Naive B cell (primary cell): ENCODE measurements at regions not wholly inside any gene's neighbourhood (a gene's known extent, or its start where the extent isn't known, plus 50 kb on each side); places are given as distances from the start of the nearest gene placed in this dataset.

ENCODE experiments used
- ATAC-seq, 2 donors: fragments of 150-1000 bp; cut with Tn5 transposase; 2 replicates each; pipeline ENCODE4 v1.10.0; 2021; ENCODE audit warnings: low read depth in 2 of 2, mild to moderate bottlenecking in 2 of 2, moderate library complexity in 2 of 2
- DNase-seq: peaks from one replicate; pipeline ENCODE4 v3.0.0; 2022
- H3K27ac Mint-ChIP-seq, 6 donors: one replicate each; pipeline ENCODE4 v1.8.0; 2020 to 2022; ENCODE audit warnings: mild to moderate bottlenecking in 6 of 6, mixed read lengths in 6 of 6, moderate library complexity in 5 of 6, inconsistent platforms in 2 of 6
- H3K27me3 Mint-ChIP-seq, 3 donors: one replicate each; pipeline ENCODE4 v1.8.0; 2021 to 2022; ENCODE audit warnings: mixed read lengths in 3 of 3, mild to moderate bottlenecking in 1 of 3
- H3K36me3 Mint-ChIP-seq, 2 donors: one replicate each; pipeline ENCODE4 v1.8.0; 2020 to 2022; ENCODE audit warnings: mixed read lengths in 2 of 2, inconsistent platforms in 1 of 2, mild to moderate bottlenecking in 1 of 2
- H3K4me1 Mint-ChIP-seq, 3 donors: one replicate each; pipeline ENCODE4 v1.8.0; 2020 to 2022; ENCODE audit warnings: mixed read lengths in 3 of 3, inconsistent platforms in 1 of 3, mild to moderate bottlenecking in 1 of 3, moderate library complexity in 1 of 3
- H3K4me3 Mint-ChIP-seq, 8 donors: one replicate each; pipeline ENCODE4 v1.8.0; 2020 to 2022; ENCODE audit warnings: mild to moderate bottlenecking in 8 of 8, mixed read lengths in 8 of 8, moderate library complexity in 8 of 8, inconsistent platforms in 2 of 8
- H3K9me3 Mint-ChIP-seq, 7 donors: one replicate each; pipeline ENCODE4 v1.8.0; 2020 to 2022; ENCODE audit warnings: mixed read lengths in 7 of 7, mild to moderate bottlenecking in 5 of 7, inconsistent platforms in 2 of 7, moderate library complexity in 1 of 7

GRCh38 chr3:80307844-80308243 is 540.0 kb upstream of the ROBO1 start:
- H3K27me3 Mint-ChIP-seq, result no peaks in the 10 kb centered on the region
- H3K36me3 Mint-ChIP-seq, result no peaks in the 10 kb centered on the region
- DNase-seq (no peak), ATAC-seq (no peak)
- H3K9me3 Mint-ChIP-seq, result peaks cover 4 to 19% (median 12%) of the 10 kb centered on the region in 7 donors
- no peak overlapping the region for H3K27ac Mint-ChIP-seq
- no peaks in the 10 kb centered on the region for H3K4me1 Mint-ChIP-seq
- no peak overlapping the region for H3K4me3 Mint-ChIP-seq

GRCh38 chr3:80297720-80298119 is 529.9 kb upstream of the ROBO1 start:
- no peak for ATAC-seq
- H3K36me3 Mint-ChIP-seq, result no peaks in the 10 kb centered on the region
- H3K9me3 Mint-ChIP-seq, result peaks cover 0 to 10% (median 5%) of the 10 kb centered on the region in 7 donors
- DNase-seq, result no peak
- H3K4me3 Mint-ChIP-seq, result no peak overlapping the region
- H3K4me1 Mint-ChIP-seq, result no peaks in the 10 kb centered on the region
- no peaks in the 10 kb centered on the region for H3K27me3 Mint-ChIP-seq
- H3K27ac Mint-ChIP-seq, result no peak overlapping the region

GRCh38 chr3:80285388-80285787 is 517.6 kb upstream of the ROBO1 start:
- H3K36me3 Mint-ChIP-seq, result no peaks in the 10 kb centered on the region
- ATAC-seq (no peak), DNase-seq (no peak)
- H3K4me3 Mint-ChIP-seq, result no peak overlapping the region
- H3K27me3 Mint-ChIP-seq, result no peaks in the 10 kb centered on the region
- H3K9me3 Mint-ChIP-seq, result peaks cover 0 to 9% (median 2%) of the 10 kb centered on the region in 7 donors
- no peak overlapping the region for H3K27ac Mint-ChIP-seq
- no peaks in the 10 kb centered on the region for H3K4me1 Mint-ChIP-seq

- no peak overlapping the region for H3K27ac Mint-ChIP-seq
- ATAC-seq (no peak), DNase-seq (no peak)
- H3K4me3 Mint-ChIP-seq, result no peak overlapping the region
- no peaks in the 10 kb centered on the region for H3K4me1 Mint-ChIP-seq
- no peaks in the 10 kb centered on the region for H3K36me3 Mint-ChIP-seq
- H3K9me3 Mint-ChIP-seq, result peaks cover 0 to 9% (median 5%) of the 10 kb centered on the region in 7 donors
- H3K27me3 Mint-ChIP-seq, result no peaks in the 10 kb centered on the region
These were observed 516.0 kb upstream of the ROBO1 start for GRCh38 chr3:80283783-80284182.

GRCh38 chr3:80278056-80278455 is 510.3 kb upstream of the ROBO1 start:
- no peaks in the 10 kb centered on the region for H3K27me3 Mint-ChIP-seq
- ATAC-seq (no peak), DNase-seq (no peak)
- no peaks in the 10 kb centered on the region for H3K4me1 Mint-ChIP-seq
- H3K4me3 Mint-ChIP-seq, result no peak overlapping the region
- H3K27ac Mint-ChIP-seq, result no peak overlapping the region
- peaks cover 0 to 12% (median 4%) of the 10 kb centered on the region in 7 donors for H3K9me3 Mint-ChIP-seq
- no peaks in the 10 kb centered on the region for H3K36me3 Mint-ChIP-seq

- DNase-seq (no peak), ATAC-seq (no peak)
- Mint-ChIP-seq H3K36me3 (no peaks in the 10 kb centered on the region), H3K4me3 (no peak overlapping the region), H3K4me1 (no peaks in the 10 kb centered on the region), H3K27ac (no peak overlapping the region), H3K9me3 (peaks cover 0 to 12% (median 3%) of the 10 kb centered on the region in 7 donors), H3K27me3 (no peaks in the 10 kb centered on the region)
These were observed 507.3 kb upstream of the ROBO1 start for GRCh38 chr3:80275120-80275519.

GRCh38 chr3:80263260-80263659 is 495.5 kb upstream of the ROBO1 start:
- Mint-ChIP-seq H3K4me3 (no peak overlapping the region), H3K36me3 (no peaks in the 10 kb centered on the region), H3K27me3 (no peaks in the 10 kb centered on the region), H3K9me3 (peaks cover 0 to 6% (median 4%) of the 10 kb centered on the region in 7 donors), H3K27ac (no peak overlapping the region), H3K4me1 (no peaks in the 10 kb centered on the region)
- no peak for ATAC-seq
- DNase-seq, result no peak

GRCh38 chr3:80261082-80261481 is 493.3 kb upstream of the ROBO1 start:
- H3K4me3 Mint-ChIP-seq, result no peak overlapping the region
- H3K36me3 Mint-ChIP-seq, result no peaks in the 10 kb centered on the region
- DNase-seq, result no peak
- H3K4me1 Mint-ChIP-seq, result no peaks in the 10 kb centered on the region
- H3K27ac Mint-ChIP-seq, result no peak overlapping the region
- ATAC-seq, result no peak
- H3K27me3 Mint-ChIP-seq, result no peaks in the 10 kb centered on the region
- peaks cover 0 to 6% (median 4%) of the 10 kb centered on the region in 7 donors for H3K9me3 Mint-ChIP-seq

GRCh38 chr3:80259736-80260135 is 491.9 kb upstream of the ROBO1 start:
- Mint-ChIP-seq H3K27me3 (no peaks in the 10 kb centered on the region), H3K36me3 (no peaks in the 10 kb centered on the region), H3K4me1 (no peaks in the 10 kb centered on the region), H3K9me3 (peaks cover 0 to 6% (median 2%) of the 10 kb centered on the region in 7 donors), H3K27ac (no peak overlapping the region), H3K4me3 (no peak overlapping the region)
- no peak for ATAC-seq
- no peak for DNase-seq

GRCh38 chr3:80252113-80252512 is 484.3 kb upstream of the ROBO1 start:
- no peak for ATAC-seq
- no peaks in the 10 kb centered on the region for H3K36me3 Mint-ChIP-seq
- no peak overlapping the region for H3K27ac Mint-ChIP-seq
- no peaks in the 10 kb centered on the region for H3K27me3 Mint-ChIP-seq
- no peak for DNase-seq
- H3K4me1 Mint-ChIP-seq, result no peaks in the 10 kb centered on the region
- H3K9me3 Mint-ChIP-seq, result peaks cover 0 to 14% (median 4%) of the 10 kb centered on the region in 7 donors
- H3K4me3 Mint-ChIP-seq, result no peak overlapping the region

GRCh38 chr3:80247766-80248165 is 480.0 kb upstream of the ROBO1 start:
- no peak for ATAC-seq
- Mint-ChIP-seq H3K4me3 (no peak overlapping the region), H3K36me3 (no peaks in the 10 kb centered on the region), H3K27ac (no peak overlapping the region), H3K4me1 (no peaks in the 10 kb centered on the region), H3K9me3 (peaks cover 3 to 14% (median 7%) of the 10 kb centered on the region in 7 donors), H3K27me3 (no peaks in the 10 kb centered on the region)
- DNase-seq, result no peak

GRCh38 chr3:80244390-80244789 is 476.6 kb upstream of the ROBO1 start:
- no peaks in the 10 kb centered on the region for H3K27me3 Mint-ChIP-seq
- peaks cover 2 to 12% (median 6%) of the 10 kb centered on the region in 7 donors for H3K9me3 Mint-ChIP-seq
- H3K4me3 Mint-ChIP-seq, result no peak overlapping the region
- no peak overlapping the region for H3K27ac Mint-ChIP-seq
- DNase-seq (no peak), ATAC-seq (no peak)
- no peaks in the 10 kb centered on the region for H3K36me3 Mint-ChIP-seq
- H3K4me1 Mint-ChIP-seq, result no peaks in the 10 kb centered on the region

GRCh38 chr3:80241791-80242190 is 474.0 kb upstream of the ROBO1 start:
- no peaks in the 10 kb centered on the region for H3K36me3 Mint-ChIP-seq
- no peaks in the 10 kb centered on the region for H3K4me1 Mint-ChIP-seq
- H3K27ac Mint-ChIP-seq, result no peak overlapping the region
- DNase-seq (no peak), ATAC-seq (no peak)
- H3K9me3 Mint-ChIP-seq, result peaks cover 0 to 8% (median 2%) of the 10 kb centered on the region in 7 donors
- no peak overlapping the region for H3K4me3 Mint-ChIP-seq
- H3K27me3 Mint-ChIP-seq, result no peaks in the 10 kb centered on the region

GRCh38 chr3:80239301-80239700 is 471.5 kb upstream of the ROBO1 start:
- Mint-ChIP-seq H3K4me1 (no peaks in the 10 kb centered on the region), H3K36me3 (no peaks in the 10 kb centered on the region), H3K4me3 (no peak overlapping the region), H3K27ac (no peak overlapping the region), H3K27me3 (no peaks in the 10 kb centered on the region), H3K9me3 (peaks cover 0 to 8% (median 0%) of the 10 kb centered on the region in 7 donors)
- DNase-seq, result no peak
- ATAC-seq, result no peak

GRCh38 chr3:80238606-80239005 is 470.8 kb upstream of the ROBO1 start:
- no peak for DNase-seq
- Mint-ChIP-seq H3K4me1 (no peaks in the 10 kb centered on the region), H3K27ac (no peak overlapping the region), H3K9me3 (peaks cover 0 to 8% (median 0%) of the 10 kb centered on the region in 7 donors), H3K27me3 (no peaks in the 10 kb centered on the region), H3K36me3 (no peaks in the 10 kb centered on the region), H3K4me3 (no peak overlapping the region)
- no peak for ATAC-seq
